H9 (cell line): ENCODE measurements at regions not wholly inside any gene's neighbourhood (a gene's known extent, or its start where the extent isn't known, plus 50 kb on each side); places are given as distances from the start of the nearest gene placed in this dataset.

Experiments used
- DNase-seq: peaks from one replicate; pipeline ENCODE4 v3.0.0-alpha.2; 2017
- H2AFZ ChIP-seq: one replicate; pipeline ENCODE4 v1.6.1; 2013; ENCODE audit warnings: mild to moderate bottlenecking, low read length, control low read depth, moderate library complexity
- H2AK5ac ChIP-seq: 2 replicates; pipeline ENCODE4 v1.6.1; 2013; ENCODE audit warnings: low read length, control low read depth, mixed read lengths; ENCODE audit not compliant: insufficient read length
- H2BK120ac ChIP-seq: one replicate; pipeline ENCODE4 v1.6.1; 2013; ENCODE audit warnings: low read depth, mild to moderate bottlenecking, low read length, control low read depth, inconsistent platforms; ENCODE audit not compliant: poor library complexity, severe bottlenecking
- H2BK12ac ChIP-seq: 2 replicates; pipeline ENCODE4 v1.6.1; 2013; ENCODE audit warnings: low read length, control low read depth, mixed read lengths, low read depth; ENCODE audit not compliant: insufficient read length
- H2BK15ac ChIP-seq: 2 replicates; pipeline ENCODE4 v1.6.1; 2013; ENCODE audit warnings: low read depth, low read length, control low read depth
- H2BK20ac ChIP-seq: one replicate; pipeline ENCODE4 v1.6.1; 2013; ENCODE audit warnings: low read depth, mild to moderate bottlenecking, low read length, control low read depth, inconsistent platforms; ENCODE audit not compliant: poor library complexity, severe bottlenecking
- H2BK5ac ChIP-seq: 2 replicates; pipeline ENCODE4 v1.6.1; 2013; ENCODE audit warnings: low read length, control low read depth, mixed read lengths; ENCODE audit not compliant: insufficient read length
- H3K14ac ChIP-seq: 2 replicates; pipeline ENCODE4 v1.6.1; 2013; ENCODE audit warnings: low read length, control low read depth; ENCODE audit not compliant: insufficient read depth
- H3K18ac ChIP-seq: 2 replicates; pipeline ENCODE4 v1.6.1; 2013; ENCODE audit warnings: low read depth, mild to moderate bottlenecking, mixed read lengths, low read length, control low read depth; ENCODE audit not compliant: insufficient read length
- H3K23ac ChIP-seq: 2 replicates; pipeline ENCODE4 v1.6.1; 2013; ENCODE audit warnings: low read length, control low read depth, mixed read lengths, low read depth; ENCODE audit not compliant: insufficient read length
- H3K23me2 ChIP-seq: 2 replicates; pipeline ENCODE4 v1.6.1; 2013; ENCODE audit warnings: low read depth, mild to moderate bottlenecking, mixed read lengths, low read length, control low read depth; ENCODE audit not compliant: insufficient read length, poor library complexity, severe bottlenecking
- H3K27ac ChIP-seq: 2 replicates; pipeline ENCODE4 v1.5.1; 2013; ENCODE audit warnings: low read length, control low read depth, mixed read lengths, low read depth; ENCODE audit not compliant: insufficient read length
- H3K27me3 ChIP-seq: 2 replicates; pipeline ENCODE4 v1.6.1; 2013; ENCODE audit warnings: low read length, control low read depth, inconsistent platforms; ENCODE audit not compliant: insufficient read depth
- H3K4ac ChIP-seq: 2 replicates; pipeline ENCODE4 v1.6.1; 2013; ENCODE audit warnings: low read depth, mild to moderate bottlenecking, control low read depth, inconsistent platforms, low read length, moderate library complexity
- H3K4me1 ChIP-seq: 2 replicates; pipeline ENCODE4 v1.6.1; 2013; ENCODE audit warnings: low read length, control low read depth, inconsistent platforms; ENCODE audit not compliant: insufficient read depth
- H3K4me2 ChIP-seq: 2 replicates; pipeline ENCODE4 v1.6.1; 2013; ENCODE audit warnings: low read length, control low read depth, mixed read lengths; ENCODE audit not compliant: insufficient read length, insufficient read depth
- H3K56ac ChIP-seq: 2 replicates; pipeline ENCODE4 v1.6.1; 2013; ENCODE audit warnings: low read depth, mild to moderate bottlenecking, mixed read lengths, low read length, control low read depth; ENCODE audit not compliant: insufficient read length
- H3K79me1 ChIP-seq: 2 replicates; pipeline ENCODE4 v1.6.1; 2013; ENCODE audit warnings: low read depth, mild to moderate bottlenecking, moderate library complexity, low read length, control low read depth, inconsistent platforms; ENCODE audit not compliant: insufficient read depth, poor library complexity, severe bottlenecking
- H3K79me2 ChIP-seq: 2 replicates; pipeline ENCODE4 v1.6.1; 2013; ENCODE audit warnings: low read length, control low read depth, inconsistent platforms; ENCODE audit not compliant: insufficient read depth
- H3K9ac ChIP-seq: 2 replicates; pipeline ENCODE4 v1.6.1; 2013; ENCODE audit warnings: low read length, control low read depth, mixed read lengths; ENCODE audit not compliant: insufficient read length; ENCODE audit errors: extremely low read depth
- H3K9me3 ChIP-seq: one replicate; pipeline ENCODE4 v1.6.1; 2013; ENCODE audit warnings: low read depth, low read length, inconsistent platforms; ENCODE audit not compliant: control insufficient read depth
- H3T11ph ChIP-seq: one replicate; pipeline ENCODE4 v1.6.1; 2013; ENCODE audit warnings: mild to moderate bottlenecking, low read length, control low read depth, inconsistent platforms
- H4K20me1 ChIP-seq: one replicate; pipeline ENCODE4 v1.6.1; 2013; ENCODE audit not compliant: control insufficient read depth, insufficient read length, insufficient read depth
- H4K5ac ChIP-seq: 2 replicates; pipeline ENCODE4 v1.6.1; 2013; ENCODE audit warnings: low read depth, mild to moderate bottlenecking, mixed read lengths, low read length, control low read depth; ENCODE audit not compliant: insufficient read length
- H4K8ac ChIP-seq: replicated peaks from 2 replicates; pipeline ENCODE4 v1.6.1; 2013; ENCODE audit warnings: low read length, control low read depth, mixed read lengths, low read depth; ENCODE audit not compliant: insufficient read length
- H4K91ac ChIP-seq: 2 replicates; pipeline ENCODE4 v1.6.1; 2013; ENCODE audit warnings: low read depth, mild to moderate bottlenecking, moderate library complexity, mixed read lengths, low read length, control low read depth; ENCODE audit not compliant: insufficient read length
- H3K27ac Mint-ChIP-seq, 3 experiments: 2 replicates in 2 of 3; 3 replicates in 1 of 3; pipeline ENCODE4 v1.8.0; 2020 to 2021; ENCODE audit warnings: mixed read lengths in 3 of 3, mild to moderate bottlenecking in 1 of 3, moderate library complexity in 1 of 3
- H3K27me3 Mint-ChIP-seq: 2 replicates; pipeline ENCODE4 v1.8.0; 2021; ENCODE audit warnings: low read depth, mild to moderate bottlenecking, moderate library complexity, mixed read lengths
- H3K36me3 Mint-ChIP-seq, 3 experiments: 2 replicates in 2 of 3; 3 replicates in 1 of 3; pipeline ENCODE4 v1.8.0; 2020 to 2021; ENCODE audit warnings: low read depth in 3 of 3, mixed read lengths in 3 of 3; ENCODE audit not compliant: insufficient read depth in 1 of 3
- H3K4me1 Mint-ChIP-seq, 2 experiments: 2 replicates each; pipeline ENCODE4 v1.8.0; 2020; ENCODE audit warnings: mixed read lengths in 2 of 2
- H3K4me3 Mint-ChIP-seq, 2 experiments: 2 replicates in 1 of 2; 3 replicates in 1 of 2; pipeline ENCODE4 v1.8.0; 2020 to 2021; ENCODE audit warnings: mild to moderate bottlenecking in 2 of 2, mixed read lengths in 2 of 2, moderate library complexity in 1 of 2
- H3K9me3 Mint-ChIP-seq, 2 experiments: 2 replicates in 1 of 2; 3 replicates in 1 of 2; pipeline ENCODE4 v1.8.0; 2020; ENCODE audit warnings: mild to moderate bottlenecking in 2 of 2, mixed read lengths in 2 of 2, moderate library complexity in 1 of 2
- WGBS: extraction: QIAGEN DNeasy Blood & Tissue Kit; methylation state at CpG from one replicate; pipeline ENCODE4 v1.1.7; 2013; ENCODE audit warnings: missing lambda C conversion rate, low lambda C conversion rate, mixed read lengths; ENCODE audit not compliant: insufficient read length; ENCODE audit errors: extremely low coverage; 5-methylcytosine and 5-hydroxymethylcytosine counted together
- TF ChIP-seq, protein P1 (sequence below): fragments of 200-600 bp; sonication (generic); conservative IDR thresholded peaks from 3 replicates; pipeline ENCODE4 v1.8.0; 2021; ENCODE audit warnings: antibody characterized with exemption, mild to moderate bottlenecking

DNA sequence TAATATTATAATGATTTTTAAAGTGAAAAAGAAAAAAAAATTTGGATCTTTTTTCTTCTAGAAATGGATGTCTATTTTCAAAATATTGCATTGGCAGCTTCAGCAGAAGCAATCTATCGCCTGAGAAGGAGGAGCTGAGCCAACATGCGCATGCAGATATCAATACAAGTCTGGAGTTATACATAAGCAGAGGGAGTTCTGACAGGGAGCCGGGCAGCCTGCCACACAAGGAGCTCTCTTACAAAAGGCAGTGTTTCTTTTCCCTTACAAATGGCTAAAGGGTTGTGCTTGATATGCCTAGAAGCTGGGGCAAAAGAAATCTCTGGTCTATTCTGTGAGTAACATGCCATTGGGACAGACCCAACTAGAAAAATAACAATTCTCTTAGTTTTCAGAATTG, 291.9 kb upstream of the TRIB2 start:
- Histone ChIP-seq H2BK5ac (no peak overlapping the region), H3K56ac (no peak overlapping the region), H4K8ac (no peak overlapping the region), H4K91ac (no peak overlapping the region), H3K23me2 (no peaks in the 10 kb centered on the region), H3K9me3 (no peaks in the 10 kb centered on the region), H3K18ac (no peak overlapping the region), H3K4me1 (peaks cover 5% of the 10 kb centered on the region; the same call in 1 of the 2 replicates), H2AK5ac (no peak overlapping the region), H2BK120ac (no peak overlapping the region), H3T11ph (no peak overlapping the region), H4K20me1 (no peaks in the 10 kb centered on the region), H2AFZ (no peak overlapping the region), H3K27ac (no peak overlapping the region), H3K27me3 (no peaks in the 10 kb centered on the region), H3K14ac (no peak overlapping the region), H3K23ac (no peak overlapping the region), H3K79me2 (no peaks in the 10 kb centered on the region), H4K5ac (no peak overlapping the region), H2BK12ac (no peak overlapping the region), H3K4ac (no peak overlapping the region), H2BK20ac (no peak overlapping the region), H3K4me2 (no peak overlapping the region), H3K9ac (no peak overlapping the region), H3K79me1 (no peaks in the 10 kb centered on the region), H2BK15ac (no peak overlapping the region)
- no peaks in the 10 kb centered on the region; the same call in 1 of the 2 replicates for H3K27me3 Mint-ChIP-seq
- H3K4me3 Mint-ChIP-seq = no peak overlapping the region
- H3K27ac Mint-ChIP-seq = no peak overlapping the region
- no peaks in the 10 kb centered on the region; a peak in 1 of 7 replicates for H3K36me3 Mint-ChIP-seq
- WGBS = no CpG with 5 or more reads among the region's 3 CpGs
- DNase-seq = no peak
- H3K9me3 Mint-ChIP-seq = no peaks in the 10 kb centered on the region
- TF ChIP-seq, protein P1, sequence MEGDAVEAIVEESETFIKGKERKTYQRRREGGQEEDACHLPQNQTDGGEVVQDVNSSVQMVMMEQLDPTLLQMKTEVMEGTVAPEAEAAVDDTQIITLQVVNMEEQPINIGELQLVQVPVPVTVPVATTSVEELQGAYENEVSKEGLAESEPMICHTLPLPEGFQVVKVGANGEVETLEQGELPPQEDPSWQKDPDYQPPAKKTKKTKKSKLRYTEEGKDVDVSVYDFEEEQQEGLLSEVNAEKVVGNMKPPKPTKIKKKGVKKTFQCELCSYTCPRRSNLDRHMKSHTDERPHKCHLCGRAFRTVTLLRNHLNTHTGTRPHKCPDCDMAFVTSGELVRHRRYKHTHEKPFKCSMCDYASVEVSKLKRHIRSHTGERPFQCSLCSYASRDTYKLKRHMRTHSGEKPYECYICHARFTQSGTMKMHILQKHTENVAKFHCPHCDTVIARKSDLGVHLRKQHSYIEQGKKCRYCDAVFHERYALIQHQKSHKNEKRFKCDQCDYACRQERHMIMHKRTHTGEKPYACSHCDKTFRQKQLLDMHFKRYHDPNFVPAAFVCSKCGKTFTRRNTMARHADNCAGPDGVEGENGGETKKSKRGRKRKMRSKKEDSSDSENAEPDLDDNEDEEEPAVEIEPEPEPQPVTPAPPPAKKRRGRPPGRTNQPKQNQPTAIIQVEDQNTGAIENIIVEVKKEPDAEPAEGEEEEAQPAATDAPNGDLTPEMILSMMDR = no peak
- H3K4me1 Mint-ChIP-seq = peaks cover 28 to 32% of the 10 kb centered on the region in 2 experiments
